ENCODE measurements at regions not wholly inside any gene's neighbourhood (a gene's known extent, or its start where the extent isn't known, plus 50 kb on each side); places are given as distances from the start of the nearest gene placed in this dataset.

DNA sequence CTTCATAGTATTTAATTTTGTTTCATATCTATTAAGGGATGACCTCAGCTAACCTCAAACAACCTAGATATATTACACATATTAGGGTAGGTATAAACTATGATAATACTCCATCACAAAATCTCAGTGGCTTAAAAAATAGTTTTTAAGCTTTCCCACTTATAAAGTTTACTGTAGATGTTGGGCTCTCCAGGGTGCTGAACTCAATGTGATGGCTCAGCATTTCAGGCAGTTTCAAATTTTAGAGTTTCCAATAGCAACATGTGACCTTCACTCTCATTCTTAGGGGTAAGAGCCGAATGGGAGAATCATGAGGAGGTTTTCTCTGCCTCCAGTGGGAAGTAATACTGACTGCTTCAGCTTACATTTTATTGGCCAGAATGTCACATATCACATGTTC lies 357.3 kb downstream of the MEI4 start:
- no peak overlapping the region for H3K27ac ChIP-seq (ENCODE audit: insufficient read depth, low read length)
- H3K9ac ChIP-seq (ENCODE audit: insufficient read depth, low read length): no peak overlapping the region
- no peaks in the 10 kb centered on the region for H3K79me2 ChIP-seq (ENCODE audit: control insufficient read depth, insufficient read depth, low read length)
- no peaks in the 10 kb centered on the region for H3K27me3 ChIP-seq (ENCODE audit: control insufficient read depth, insufficient read depth, low read length)
- no peak for TF ChIP-seq EZH2 (IDR thresholded peaks at IDR 0.05; ENCODE audit: low read length, missing control alignments)
- TF ChIP-seq, protein P1, sequence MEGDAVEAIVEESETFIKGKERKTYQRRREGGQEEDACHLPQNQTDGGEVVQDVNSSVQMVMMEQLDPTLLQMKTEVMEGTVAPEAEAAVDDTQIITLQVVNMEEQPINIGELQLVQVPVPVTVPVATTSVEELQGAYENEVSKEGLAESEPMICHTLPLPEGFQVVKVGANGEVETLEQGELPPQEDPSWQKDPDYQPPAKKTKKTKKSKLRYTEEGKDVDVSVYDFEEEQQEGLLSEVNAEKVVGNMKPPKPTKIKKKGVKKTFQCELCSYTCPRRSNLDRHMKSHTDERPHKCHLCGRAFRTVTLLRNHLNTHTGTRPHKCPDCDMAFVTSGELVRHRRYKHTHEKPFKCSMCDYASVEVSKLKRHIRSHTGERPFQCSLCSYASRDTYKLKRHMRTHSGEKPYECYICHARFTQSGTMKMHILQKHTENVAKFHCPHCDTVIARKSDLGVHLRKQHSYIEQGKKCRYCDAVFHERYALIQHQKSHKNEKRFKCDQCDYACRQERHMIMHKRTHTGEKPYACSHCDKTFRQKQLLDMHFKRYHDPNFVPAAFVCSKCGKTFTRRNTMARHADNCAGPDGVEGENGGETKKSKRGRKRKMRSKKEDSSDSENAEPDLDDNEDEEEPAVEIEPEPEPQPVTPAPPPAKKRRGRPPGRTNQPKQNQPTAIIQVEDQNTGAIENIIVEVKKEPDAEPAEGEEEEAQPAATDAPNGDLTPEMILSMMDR (conservative IDR thresholded peaks at IDR 0.05 in 1 of 2, IDR thresholded peaks at IDR 0.05 in 1 of 2; ENCODE audit: low read depth in 1 of 2, low read length in 2 of 2): no peak
- no peak overlapping the region for H2AFZ ChIP-seq (ENCODE audit: low read length)
- H3K9me3 ChIP-seq (ENCODE audit: control insufficient read depth, insufficient read depth, low read depth, low read length): no peaks in the 10 kb centered on the region
- H3K36me3 ChIP-seq (ENCODE audit: control insufficient read depth, insufficient read depth, low read length): no peaks in the 10 kb centered on the region
- no peaks in the 10 kb centered on the region for H4K20me1 ChIP-seq (ENCODE audit: control insufficient read depth, extremely low read depth, insufficient read depth, low read length)
- no peaks in the 10 kb centered on the region for H3K4me1 ChIP-seq (ENCODE audit: control insufficient read depth, extremely low read depth, insufficient read depth, low read length)
- no peak for DNase-seq (ENCODE audit: low read depth in 2 of 2)
- no peak overlapping the region for H3K4me3 ChIP-seq (replicated peaks in 1 of 4; ENCODE audit: control extremely low read depth in 1 of 4, insufficient read depth in 1 of 4, low read depth in 3 of 4, low read length in 4 of 4)
- H3K4me2 ChIP-seq (ENCODE audit: extremely low read depth, insufficient read depth, low read length): no peak overlapping the region

DNA sequence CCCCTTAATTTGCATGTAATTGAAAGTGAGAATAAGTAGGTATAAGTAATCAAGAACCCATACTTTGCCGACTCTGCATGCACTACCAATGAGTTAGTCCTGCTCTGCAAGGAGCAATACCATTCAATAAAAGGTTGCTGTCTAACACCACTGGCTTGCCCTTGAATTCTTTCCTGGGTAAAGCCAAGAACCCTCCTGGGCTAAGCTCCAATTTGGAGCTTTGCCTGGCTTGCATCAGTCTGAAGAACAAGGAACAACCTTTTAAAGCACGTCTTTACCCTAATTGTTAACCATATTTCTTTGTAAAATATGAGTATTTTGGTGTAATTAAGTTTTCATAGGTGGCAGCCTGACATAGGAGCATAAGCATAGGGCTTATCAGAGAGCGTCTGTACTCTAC lies 367.7 kb downstream of the MEI4 start:
- Histone ChIP-seq H4K20me1 (ENCODE audit: control insufficient read depth, extremely low read depth, insufficient read depth, low read length) (no peaks in the 10 kb centered on the region), H3K4me1 (ENCODE audit: control insufficient read depth, extremely low read depth, insufficient read depth, low read length) (no peaks in the 10 kb centered on the region), H3K4me3 (replicated peaks in 1 of 4; ENCODE audit: control extremely low read depth in 1 of 4, insufficient read depth in 1 of 4, low read depth in 3 of 4, low read length in 4 of 4) (no peak overlapping the region), H3K9ac (ENCODE audit: insufficient read depth, low read length) (no peak overlapping the region), H3K79me2 (ENCODE audit: control insufficient read depth, insufficient read depth, low read length) (no peaks in the 10 kb centered on the region), H3K4me2 (ENCODE audit: extremely low read depth, insufficient read depth, low read length) (no peak overlapping the region), H2AFZ (ENCODE audit: low read length) (no peak overlapping the region), H3K27me3 (ENCODE audit: control insufficient read depth, insufficient read depth, low read length) (no peaks in the 10 kb centered on the region), H3K36me3 (ENCODE audit: control insufficient read depth, insufficient read depth, low read length) (no peaks in the 10 kb centered on the region), H3K9me3 (ENCODE audit: control insufficient read depth, insufficient read depth, low read depth, low read length) (no peaks in the 10 kb centered on the region), H3K27ac (ENCODE audit: insufficient read depth, low read length) (no peak overlapping the region)
- DNase-seq (ENCODE audit: low read depth in 2 of 2): no peak
- no peak for TF ChIP-seq EZH2 (IDR thresholded peaks at IDR 0.05; ENCODE audit: low read length, missing control alignments)
- TF ChIP-seq, protein P1 (conservative IDR thresholded peaks at IDR 0.05 in 1 of 2, IDR thresholded peaks at IDR 0.05 in 1 of 2; ENCODE audit: low read depth in 1 of 2, low read length in 2 of 2): no peak

DNA sequence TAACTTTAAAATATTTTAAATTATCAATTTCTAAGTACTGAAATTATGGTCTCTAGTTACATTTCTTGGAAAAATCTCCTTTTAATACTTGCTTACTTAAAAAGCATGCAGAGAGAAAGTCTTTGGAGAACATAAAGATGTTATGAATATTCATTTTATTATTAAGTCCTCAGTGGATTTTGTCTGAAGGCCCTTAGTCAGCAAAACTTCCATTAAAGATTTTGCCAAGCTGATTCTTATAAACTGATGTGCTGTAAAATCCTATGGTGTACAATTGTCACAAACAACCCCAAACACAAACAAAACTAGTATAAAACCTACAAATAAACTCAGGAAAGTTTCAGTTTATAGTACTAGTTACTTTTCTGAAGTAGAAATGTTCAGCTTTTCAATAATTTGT lies 372.7 kb downstream of the MEI4 start:
- Histone ChIP-seq H3K79me2 (ENCODE audit: control insufficient read depth, insufficient read depth, low read length) (no peaks in the 10 kb centered on the region), H3K4me2 (ENCODE audit: extremely low read depth, insufficient read depth, low read length) (no peak overlapping the region), H4K20me1 (ENCODE audit: control insufficient read depth, extremely low read depth, insufficient read depth, low read length) (no peaks in the 10 kb centered on the region), H2AFZ (ENCODE audit: low read length) (no peak overlapping the region), H3K36me3 (ENCODE audit: control insufficient read depth, insufficient read depth, low read length) (no peaks in the 10 kb centered on the region), H3K9me3 (ENCODE audit: control insufficient read depth, insufficient read depth, low read depth, low read length) (no peaks in the 10 kb centered on the region), H3K27me3 (ENCODE audit: control insufficient read depth, insufficient read depth, low read length) (no peaks in the 10 kb centered on the region), H3K9ac (ENCODE audit: insufficient read depth, low read length) (no peak overlapping the region), H3K4me3 (replicated peaks in 1 of 4; ENCODE audit: control extremely low read depth in 1 of 4, insufficient read depth in 1 of 4, low read depth in 3 of 4, low read length in 4 of 4) (no peak overlapping the region), H3K27ac (ENCODE audit: insufficient read depth, low read length) (no peak overlapping the region), H3K4me1 (ENCODE audit: control insufficient read depth, extremely low read depth, insufficient read depth, low read length) (no peaks in the 10 kb centered on the region)
- no peak for TF ChIP-seq EZH2 (IDR thresholded peaks at IDR 0.05; ENCODE audit: low read length, missing control alignments)
- TF ChIP-seq, protein P1 (conservative IDR thresholded peaks at IDR 0.05 in 1 of 2, IDR thresholded peaks at IDR 0.05 in 1 of 2; ENCODE audit: low read depth in 1 of 2, low read length in 2 of 2): no peak
- DNase-seq (ENCODE audit: low read depth in 2 of 2): no peak

Measured in fibroblast of lung (primary cell).